Nephron (organoid): ENCODE measurements at regions not wholly inside any gene's neighbourhood (a gene's known extent, or its start where the extent isn't known, plus 50 kb on each side); places are given as distances from the start of the nearest gene placed in this dataset.

Experiments used
- H3K27ac Mint-ChIP-seq, 3 experiments: 2 replicates each; pipeline ENCODE4 v1.8.0; 2020; ENCODE audit warnings: mixed read lengths in 3 of 3, mild to moderate bottlenecking in 2 of 3, moderate library complexity in 1 of 3
- H3K27me3 Mint-ChIP-seq: 2 replicates; pipeline ENCODE4 v1.8.0; 2021; ENCODE audit warnings: low read depth, mild to moderate bottlenecking, moderate library complexity, mixed read lengths
- H3K36me3 Mint-ChIP-seq: 2 replicates; pipeline ENCODE4 v1.8.0; 2020; ENCODE audit warnings: low read depth, mixed read lengths
- H3K4me1 Mint-ChIP-seq: 2 replicates; pipeline ENCODE4 v1.8.0; 2020; ENCODE audit warnings: mixed read lengths
- H3K4me3 Mint-ChIP-seq, 3 experiments: 2 replicates each; pipeline ENCODE4 v1.8.0; 2020; ENCODE audit warnings: mild to moderate bottlenecking in 3 of 3, mixed read lengths in 3 of 3, moderate library complexity in 2 of 3
- H3K9me3 Mint-ChIP-seq: 2 replicates; pipeline ENCODE4 v1.8.0; 2020; ENCODE audit warnings: mixed read lengths
- TF ChIP-seq, protein P1 (sequence below), 3 experiments: fragments of 200-600 bp; sonication (generic); IDR thresholded peaks; one replicate each; pipeline ENCODE4 v1.5.0; 2021; ENCODE audit warnings: antibody characterized with exemption in 3 of 3; ENCODE audit not compliant: unreplicated experiment in 3 of 3

DNA sequence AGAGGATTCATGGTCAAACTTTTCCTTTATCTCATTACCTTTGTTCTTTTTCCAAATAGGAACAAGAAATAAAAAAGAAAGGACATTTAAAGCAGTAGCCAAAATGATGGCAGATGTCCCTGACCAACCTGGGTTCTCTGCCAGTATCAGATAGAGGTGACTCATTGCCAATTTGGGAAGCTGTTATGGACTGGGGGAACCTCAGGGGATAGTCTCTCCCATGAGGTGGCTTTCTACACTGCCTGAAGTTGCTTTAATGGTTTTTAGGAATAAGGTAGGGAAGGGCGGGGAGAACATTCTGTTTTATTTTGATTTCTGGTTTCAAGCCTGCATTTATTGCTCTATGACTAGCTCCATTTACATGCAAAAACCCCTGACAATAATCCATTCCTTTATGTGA, 457.9 kb upstream of the TPK1 start:
- no peaks in the 10 kb centered on the region for H3K9me3 Mint-ChIP-seq
- no peak overlapping the region for H3K4me3 Mint-ChIP-seq
- peaks cover 26% of the 10 kb centered on the region for H3K4me1 Mint-ChIP-seq
- H3K27ac Mint-ChIP-seq: peak overlapping the region; percentile 34 to 73 (median 73)
- TF ChIP-seq, protein P1, sequence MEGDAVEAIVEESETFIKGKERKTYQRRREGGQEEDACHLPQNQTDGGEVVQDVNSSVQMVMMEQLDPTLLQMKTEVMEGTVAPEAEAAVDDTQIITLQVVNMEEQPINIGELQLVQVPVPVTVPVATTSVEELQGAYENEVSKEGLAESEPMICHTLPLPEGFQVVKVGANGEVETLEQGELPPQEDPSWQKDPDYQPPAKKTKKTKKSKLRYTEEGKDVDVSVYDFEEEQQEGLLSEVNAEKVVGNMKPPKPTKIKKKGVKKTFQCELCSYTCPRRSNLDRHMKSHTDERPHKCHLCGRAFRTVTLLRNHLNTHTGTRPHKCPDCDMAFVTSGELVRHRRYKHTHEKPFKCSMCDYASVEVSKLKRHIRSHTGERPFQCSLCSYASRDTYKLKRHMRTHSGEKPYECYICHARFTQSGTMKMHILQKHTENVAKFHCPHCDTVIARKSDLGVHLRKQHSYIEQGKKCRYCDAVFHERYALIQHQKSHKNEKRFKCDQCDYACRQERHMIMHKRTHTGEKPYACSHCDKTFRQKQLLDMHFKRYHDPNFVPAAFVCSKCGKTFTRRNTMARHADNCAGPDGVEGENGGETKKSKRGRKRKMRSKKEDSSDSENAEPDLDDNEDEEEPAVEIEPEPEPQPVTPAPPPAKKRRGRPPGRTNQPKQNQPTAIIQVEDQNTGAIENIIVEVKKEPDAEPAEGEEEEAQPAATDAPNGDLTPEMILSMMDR (IDR thresholded peaks at IDR 0.05; ENCODE audit: unreplicated experiment in 3 of 3): no peak
- H3K36me3 Mint-ChIP-seq: no peaks in the 10 kb centered on the region
- H3K27me3 Mint-ChIP-seq: no peaks in the 10 kb centered on the region

DNA sequence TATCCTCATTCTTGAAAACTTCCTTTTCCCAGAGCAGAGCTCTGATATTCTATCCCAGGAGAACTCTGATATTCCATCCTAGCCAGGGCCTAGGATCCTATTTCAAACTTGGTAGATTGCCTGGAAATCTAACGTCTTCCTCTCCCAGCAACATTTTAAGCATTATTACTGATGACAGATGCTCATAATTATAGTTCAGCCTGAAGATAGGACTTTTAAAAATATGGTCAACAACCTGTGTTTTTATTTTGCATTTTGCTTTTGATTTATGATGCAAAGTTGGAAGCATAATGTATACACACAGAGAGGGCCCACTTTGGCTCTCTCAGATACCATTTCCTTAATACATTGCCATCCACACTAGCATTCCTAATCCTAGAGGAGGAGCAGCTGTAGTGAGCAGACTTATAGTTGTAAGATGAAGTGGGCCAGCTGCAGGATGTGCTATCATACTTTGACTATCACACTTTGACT, 457.4 kb upstream of the TPK1 start:
- no peak overlapping the region for H3K4me3 Mint-ChIP-seq
- H3K27me3 Mint-ChIP-seq: no peaks in the 10 kb centered on the region
- TF ChIP-seq, protein P1 (IDR thresholded peaks at IDR 0.05; ENCODE audit: unreplicated experiment in 3 of 3): no peak
- H3K4me1 Mint-ChIP-seq: peaks cover 26% of the 10 kb centered on the region
- H3K9me3 Mint-ChIP-seq: no peaks in the 10 kb centered on the region
- H3K27ac Mint-ChIP-seq: peak overlapping the region; percentile 34 to 73 (median 73)
- H3K36me3 Mint-ChIP-seq: no peaks in the 10 kb centered on the region

DNA sequence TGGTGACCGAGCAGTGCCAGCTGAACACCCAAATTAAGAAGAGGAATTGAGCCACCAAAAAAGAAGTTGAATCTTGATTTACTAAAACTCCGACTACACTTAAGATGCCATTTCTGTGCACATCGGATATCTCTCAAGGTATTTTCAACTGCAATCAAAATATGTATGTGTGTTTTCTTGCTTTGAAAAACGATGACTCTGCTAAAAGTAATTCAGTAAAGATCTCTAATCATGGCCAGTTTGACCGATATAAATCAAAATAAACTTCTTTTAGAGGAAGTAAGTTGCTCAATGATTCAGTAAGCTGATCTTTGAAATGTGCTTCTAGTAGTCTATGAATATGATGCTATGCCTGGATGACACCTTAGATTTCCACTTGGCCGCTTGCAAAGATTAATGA, 453.5 kb upstream of the TPK1 start:
- Mint-ChIP-seq H3K4me3 (no peak overlapping the region), H3K36me3 (no peaks in the 10 kb centered on the region), H3K4me1 (peaks cover 20% of the 10 kb centered on the region), H3K27ac (no peak overlapping the region), H3K9me3 (no peaks in the 10 kb centered on the region), H3K27me3 (no peaks in the 10 kb centered on the region)
- TF ChIP-seq, protein P1 (IDR thresholded peaks at IDR 0.05; ENCODE audit: unreplicated experiment in 3 of 3): no peak

DNA sequence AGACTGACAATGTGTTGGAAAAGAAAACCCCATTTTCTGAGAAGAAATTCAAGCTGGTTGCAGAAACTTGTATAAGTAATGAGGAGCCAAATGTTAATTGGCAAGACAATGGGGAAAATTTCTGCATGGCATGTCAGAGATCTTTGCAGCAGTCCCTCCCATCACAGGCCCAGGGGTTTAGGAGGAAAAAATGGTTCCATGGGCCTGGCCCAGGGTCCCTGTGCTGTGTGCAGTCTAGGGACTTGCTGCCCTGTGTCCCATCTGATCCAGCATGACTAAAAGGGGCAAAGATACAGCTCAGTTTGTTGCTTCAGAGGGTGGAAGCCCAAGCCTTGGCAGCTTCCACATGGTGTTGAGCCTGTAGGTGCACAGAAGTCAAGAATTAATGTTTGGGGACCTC, 440.3 kb upstream of the TPK1 start:
- H3K9me3 Mint-ChIP-seq: peaks cover 39% of the 10 kb centered on the region
- TF ChIP-seq, protein P1 (IDR thresholded peaks at IDR 0.05; ENCODE audit: unreplicated experiment in 3 of 3): no peak
- H3K36me3 Mint-ChIP-seq: no peaks in the 10 kb centered on the region
- no peaks in the 10 kb centered on the region for H3K4me1 Mint-ChIP-seq
- no peak overlapping the region for H3K27ac Mint-ChIP-seq
- no peak overlapping the region for H3K4me3 Mint-ChIP-seq
- H3K27me3 Mint-ChIP-seq: no peaks in the 10 kb centered on the region

DNA sequence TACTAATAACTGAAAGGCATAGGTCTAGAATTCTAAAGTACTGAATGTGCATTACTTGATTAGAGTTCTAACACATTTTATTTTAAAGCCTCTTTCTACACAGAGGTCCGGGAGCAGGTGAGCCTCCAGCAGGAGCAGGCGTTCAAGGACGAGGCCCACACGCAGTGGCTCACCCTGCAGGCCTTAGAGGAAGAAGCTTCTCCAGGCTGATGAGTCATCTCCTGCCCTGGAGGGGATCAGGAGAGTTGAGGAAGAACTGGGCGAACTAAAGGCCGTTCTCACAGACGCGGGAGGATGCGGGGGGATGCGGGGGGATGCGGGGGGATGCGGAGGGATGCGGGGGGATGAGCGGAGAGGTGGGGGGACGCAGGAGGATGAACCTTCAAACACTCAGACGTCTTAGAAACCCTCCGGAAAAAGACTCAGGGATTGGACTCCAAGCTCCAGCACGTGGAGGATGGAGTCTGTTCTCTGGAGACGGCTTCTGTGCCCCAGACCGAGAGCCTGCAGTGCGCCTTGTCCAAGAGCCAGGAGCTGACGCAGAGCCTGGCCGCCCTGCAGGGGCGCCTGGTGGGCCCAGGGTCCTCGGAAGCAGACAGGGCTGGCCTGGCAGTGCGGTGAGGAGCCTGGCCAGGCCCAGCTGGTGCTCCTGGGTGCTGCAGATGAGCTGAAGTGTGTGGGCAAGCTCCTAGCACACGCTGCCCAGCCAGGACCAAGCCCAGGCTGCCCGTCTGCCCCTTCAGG, 433.7 kb upstream of the TPK1 start:
- Mint-ChIP-seq H3K4me1 (no peaks in the 10 kb centered on the region), H3K9me3 (peaks cover 3% of the 10 kb centered on the region), H3K27me3 (no peaks in the 10 kb centered on the region), H3K27ac (no peak overlapping the region), H3K36me3 (no peaks in the 10 kb centered on the region), H3K4me3 (no peak overlapping the region)
- TF ChIP-seq, protein P1 (IDR thresholded peaks at IDR 0.05; ENCODE audit: unreplicated experiment in 3 of 3): no peak

DNA sequence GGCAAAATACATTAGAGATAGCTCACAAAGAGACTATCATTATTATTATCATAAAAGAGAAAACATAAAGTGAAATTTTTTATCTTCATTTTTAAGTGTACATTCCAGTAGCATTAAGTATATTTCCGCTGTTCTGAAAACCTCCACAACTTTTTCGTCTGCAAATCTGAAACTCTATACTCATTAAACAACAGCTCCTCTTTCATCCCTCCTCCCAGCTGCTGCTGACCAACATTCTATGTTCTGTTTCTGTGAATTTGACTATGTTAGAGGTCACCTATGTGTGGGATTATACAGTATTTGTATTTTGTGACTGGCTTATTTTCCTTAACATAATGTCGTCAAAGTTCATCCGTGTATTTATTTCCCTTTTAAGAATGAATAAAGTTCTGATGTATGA, 429.3 kb upstream of the TPK1 start:
- Mint-ChIP-seq H3K4me3 (no peak overlapping the region), H3K27ac (no peak overlapping the region), H3K27me3 (peaks cover 5% of the 10 kb centered on the region), H3K4me1 (no peaks in the 10 kb centered on the region), H3K9me3 (no peaks in the 10 kb centered on the region), H3K36me3 (no peaks in the 10 kb centered on the region)
- TF ChIP-seq, protein P1 (IDR thresholded peaks at IDR 0.05; ENCODE audit: unreplicated experiment in 3 of 3): no peak
